ENCODE measurements at regions not wholly inside any gene's neighbourhood (a gene's known extent, or its start where the extent isn't known, plus 50 kb on each side); places are given as distances from the start of the nearest gene placed in this dataset.

- TF ChIP-seq EZH2phosphoT487 (IDR thresholded peaks at IDR 0.05; ENCODE audit: borderline replicate concordance, low read length) = no peak
- TF ChIP-seq CTCF (IDR thresholded peaks at IDR 0.05; ENCODE audit: low read depth, low read length, poor library complexity, severe bottlenecking) = no peak
- no peaks in the 10 kb centered on the region for H3F3A ChIP-seq (ENCODE audit: control insufficient read depth, insufficient read depth)
- no peaks in the 10 kb centered on the region for H3K9me2 ChIP-seq (replicated peaks; ENCODE audit: control insufficient read depth, low read length)
- H3K36me3 ChIP-seq (ENCODE audit: control insufficient read depth, low read length) = no peaks in the 10 kb centered on the region
- no peaks in the 10 kb centered on the region for H3K4me1 ChIP-seq (ENCODE audit: control insufficient read depth, low read length)
- H4K20me1 ChIP-seq (ENCODE audit: control insufficient read depth, insufficient read depth, low read depth, low read length) = no peaks in the 10 kb centered on the region
- H3K27ac ChIP-seq (ENCODE audit: low read depth, low read length) = no peak overlapping the region
- H3K79me2 ChIP-seq (ENCODE audit: control insufficient read depth, low read length) = no peaks in the 10 kb centered on the region
- H3K4me3 ChIP-seq (ENCODE audit: low read length) = no peak overlapping the region
- no peak overlapping the region for H3K4me2 ChIP-seq (ENCODE audit: low read length)
- H3K27me3 ChIP-seq (ENCODE audit: control insufficient read depth, low read length) = peaks cover 18% of the 10 kb centered on the region
- no peaks in the 10 kb centered on the region for H3K9me3 ChIP-seq (ENCODE audit: control insufficient read depth, insufficient read depth, low read length)
These were observed 80.4 kb downstream of the CHRD start for GRCh38 chr3:184460276-184460675.

GRCh38 chr3:184461219-184461618 is 81.4 kb downstream of the CHRD start:
- Histone ChIP-seq H3K27ac (ENCODE audit: low read depth, low read length) (no peak overlapping the region), H3K4me3 (ENCODE audit: low read length) (no peak overlapping the region), H4K20me1 (ENCODE audit: control insufficient read depth, insufficient read depth, low read depth, low read length) (no peaks in the 10 kb centered on the region)

GRCh38 chr3:184465883-184466412 is 86.1 kb downstream of the CHRD start:
- no peaks in the 10 kb centered on the region for H3F3A ChIP-seq (ENCODE audit: control insufficient read depth, insufficient read depth)
- no peak for TF ChIP-seq CTCF (IDR thresholded peaks at IDR 0.05; ENCODE audit: low read depth, low read length, poor library complexity, severe bottlenecking)
- no peak for TF ChIP-seq EZH2phosphoT487 (IDR thresholded peaks at IDR 0.05; ENCODE audit: borderline replicate concordance, low read length)
- H3K9me3 ChIP-seq (ENCODE audit: control insufficient read depth, insufficient read depth, low read length) = no peaks in the 10 kb centered on the region
- H3K36me3 ChIP-seq (ENCODE audit: control insufficient read depth, low read length) = no peaks in the 10 kb centered on the region
- H3K4me1 ChIP-seq (ENCODE audit: control insufficient read depth, low read length) = peaks cover 6% of the 10 kb centered on the region; the same call in 1 of the 2 replicates
- no peak overlapping the region for H3K4me2 ChIP-seq (ENCODE audit: low read length)
- H3K79me2 ChIP-seq (ENCODE audit: control insufficient read depth, low read length) = no peaks in the 10 kb centered on the region
- H3K4me3 ChIP-seq (ENCODE audit: low read length) = no peak overlapping the region
- H3K27me3 ChIP-seq (ENCODE audit: control insufficient read depth, low read length) = peaks cover 18% of the 10 kb centered on the region
- no peak overlapping the region for H3K27ac ChIP-seq (ENCODE audit: low read depth, low read length)
- no peaks in the 10 kb centered on the region for H4K20me1 ChIP-seq (ENCODE audit: control insufficient read depth, insufficient read depth, low read depth, low read length)
- H3K9me2 ChIP-seq (replicated peaks; ENCODE audit: control insufficient read depth, low read length) = no peaks in the 10 kb centered on the region

More at GRCh38 chr3:184461219-184461618, 81.4 kb downstream of the CHRD start:
- TF ChIP-seq CTCF (IDR thresholded peaks at IDR 0.05; ENCODE audit: low read depth, low read length, poor library complexity, severe bottlenecking) (no peak), EZH2phosphoT487 (IDR thresholded peaks at IDR 0.05; ENCODE audit: borderline replicate concordance, low read length) (no peak)
- Histone ChIP-seq H3K4me1 (ENCODE audit: control insufficient read depth, low read length) (peaks cover 3% of the 10 kb centered on the region; the same call in 1 of the 2 replicates), H3K9me3 (ENCODE audit: control insufficient read depth, insufficient read depth, low read length) (no peaks in the 10 kb centered on the region), H3K79me2 (ENCODE audit: control insufficient read depth, low read length) (no peaks in the 10 kb centered on the region), H3K9me2 (replicated peaks; ENCODE audit: control insufficient read depth, low read length) (no peaks in the 10 kb centered on the region), H3F3A (ENCODE audit: control insufficient read depth, insufficient read depth) (no peaks in the 10 kb centered on the region), H3K36me3 (ENCODE audit: control insufficient read depth, low read length) (no peaks in the 10 kb centered on the region), H3K4me2 (ENCODE audit: low read length) (no peak overlapping the region), H3K27me3 (ENCODE audit: control insufficient read depth, low read length) (peaks cover 15% of the 10 kb centered on the region)
